ENCODE measurements at regions not wholly inside any gene's neighbourhood (a gene's known extent, or its start where the extent isn't known, plus 50 kb on each side); places are given as distances from the start of the nearest gene placed in this dataset.

DNA sequence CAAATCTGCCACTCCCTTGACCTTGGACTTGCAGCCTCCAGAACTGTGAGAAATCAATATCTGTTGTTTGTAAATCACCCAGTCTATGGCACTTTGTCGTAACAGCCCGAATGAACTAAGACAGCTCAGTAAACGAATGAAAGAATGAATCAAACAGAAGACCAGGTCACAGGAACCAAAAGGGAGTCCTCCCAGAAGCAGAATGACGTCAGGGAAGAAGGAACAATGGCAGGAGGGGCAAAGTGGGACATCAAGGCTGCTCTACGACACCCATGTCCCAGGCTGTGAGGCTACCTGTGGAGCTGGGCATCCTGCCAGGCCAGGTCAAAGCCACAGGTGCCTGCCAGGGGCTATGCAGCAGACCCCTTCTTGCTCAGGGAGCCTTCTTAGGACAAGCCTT is 267.2 kb upstream of the PFKP start:
- no peak for TF ChIP-seq POLR2A (IDR thresholded peaks at IDR 0.05)
- TF ChIP-seq CTCF (IDR thresholded peaks at IDR 0.05) = no peak
- intact Hi-C loops (cut with DNase I; ENCODE audit: low total_unique reads) = no loop called here
- H3K4me1 ChIP-seq = no peaks in the 10 kb centered on the region
- H3K36me3 ChIP-seq (ENCODE audit: low read depth, missing control alignments) = no peaks in the 10 kb centered on the region
- no peak overlapping the region for H3K4me3 ChIP-seq
- no peak for DNase-seq
- H3K27ac ChIP-seq = no peak overlapping the region
- WGBS, 2 donors = 67 to 84% methylated on average over 5 of the region's 5 CpGs
- no peaks in the 10 kb centered on the region for H3K27me3 ChIP-seq
- H3K9me3 ChIP-seq = no peaks in the 10 kb centered on the region

GRCh38 chr10:2798336-2799022 is 268.9 kb upstream of the PFKP start:
- H3K4me1 ChIP-seq = no peaks in the 10 kb centered on the region
- no peaks in the 10 kb centered on the region for H3K27me3 ChIP-seq
- intact Hi-C loops (cut with DNase I; ENCODE audit: low total_unique reads) = no loop called here
- no peak for DNase-seq
- H3K27ac ChIP-seq = no peak overlapping the region
- H3K9me3 ChIP-seq = no peaks in the 10 kb centered on the region
- H3K4me3 ChIP-seq = no peak overlapping the region
- 58 to 74% methylated on average over 4 of the region's 4 CpGs for WGBS, 2 donors
- TF ChIP-seq POLR2A (IDR thresholded peaks at IDR 0.05) = no peak
- no peak for TF ChIP-seq CTCF (IDR thresholded peaks at IDR 0.05)
- H3K36me3 ChIP-seq (ENCODE audit: low read depth, missing control alignments) = no peaks in the 10 kb centered on the region

GRCh38 chr10:2791774-2792443 is 275.4 kb upstream of the PFKP start:
- no peaks in the 10 kb centered on the region for H3K9me3 ChIP-seq
- no peak overlapping the region for H3K27ac ChIP-seq
- H3K36me3 ChIP-seq (ENCODE audit: low read depth, missing control alignments) = no peaks in the 10 kb centered on the region
- WGBS, 2 donors = 83 to 89% methylated on average over 3 of the region's 3 CpGs
- H3K4me1 ChIP-seq = no peaks in the 10 kb centered on the region
- DNase-seq = no peak
- H3K4me3 ChIP-seq = no peak overlapping the region
- intact Hi-C loops (cut with DNase I; ENCODE audit: low total_unique reads) = no loop called here
- no peaks in the 10 kb centered on the region for H3K27me3 ChIP-seq
- TF ChIP-seq POLR2A (IDR thresholded peaks at IDR 0.05) (no peak), CTCF (IDR thresholded peaks at IDR 0.05) (no peak)

DNA sequence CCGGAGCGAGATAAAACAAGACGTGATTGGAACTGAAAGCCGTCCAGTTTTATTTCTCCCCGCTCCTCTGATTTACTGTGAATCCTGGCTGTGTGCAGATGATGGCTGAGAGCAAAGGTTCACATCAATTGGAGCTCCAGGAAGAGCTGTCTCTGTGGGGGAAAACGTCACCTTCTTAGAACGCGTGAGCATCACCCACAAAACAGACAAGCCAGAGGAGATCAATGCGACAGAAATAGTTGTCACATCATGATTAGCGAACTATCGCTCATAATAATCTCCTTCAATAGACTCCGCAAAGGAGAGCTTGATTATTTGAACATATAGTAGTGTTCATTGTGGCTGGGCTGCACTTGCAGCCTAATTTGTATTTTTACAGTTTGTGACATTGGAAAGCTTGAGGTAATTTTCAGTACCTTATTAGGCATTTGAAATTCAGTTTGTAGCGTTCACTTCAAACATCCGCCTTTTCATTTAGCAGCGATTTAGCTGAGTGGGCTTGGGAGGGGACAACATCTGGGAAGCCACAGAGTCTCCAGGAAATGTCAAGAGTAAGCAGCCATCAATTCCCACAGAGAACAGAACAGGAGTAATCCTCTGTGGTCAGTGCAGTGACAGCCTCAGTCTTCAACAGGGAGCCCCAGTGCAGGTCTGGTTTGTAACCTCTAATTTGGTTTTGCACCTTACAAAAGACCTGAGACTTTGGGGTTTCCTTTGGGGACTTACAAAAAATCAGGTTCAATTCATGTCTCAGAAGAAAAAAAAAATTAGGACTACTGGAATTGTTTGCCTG is 276.8 kb upstream of the PFKP start:
- H3K36me3 ChIP-seq (ENCODE audit: low read depth, missing control alignments) = no peaks in the 10 kb centered on the region
- no peaks in the 10 kb centered on the region for H3K27me3 ChIP-seq
- WGBS, 2 donors = 66 to 70% methylated on average over 15 of the region's 15 CpGs
- no peak for DNase-seq
- no peaks in the 10 kb centered on the region for H3K9me3 ChIP-seq
- intact Hi-C loops (cut with DNase I; ENCODE audit: low total_unique reads) = no loop called here
- no peak overlapping the region for H3K4me3 ChIP-seq
- H3K27ac ChIP-seq = no peak overlapping the region
- no peaks in the 10 kb centered on the region for H3K4me1 ChIP-seq
- TF ChIP-seq POLR2A (IDR thresholded peaks at IDR 0.05) (no peak), CTCF (IDR thresholded peaks at IDR 0.05) (no peak)
